GM12878 (cell line): ENCODE measurements at regions not wholly inside any gene's neighbourhood (a gene's known extent, or its start where the extent isn't known, plus 50 kb on each side); places are given as distances from the start of the nearest gene placed in this dataset.

Experiments
- ATAC-seq: fragments of 200-7000 bp; cut with Tn5 transposase; 3 replicates; pipeline ENCODE4 v1.9.1; 2020; ENCODE audit warnings: mild to moderate bottlenecking, moderate library complexity
- BruUV-seq: library from RNA; stranded (reverse); fragments of 400-500 nt; replicated peaks from 2 replicates; lab custom pipeline; 2021; lab: Mats Ljungman, UMichigan
- CTCF ChIA-PET: fragments of 300-600 bp; sonication (Branson Sonifier 250); formaldehyde crosslinking; extraction: SDS; loops from one replicate; lab custom pipeline; 2021; ENCODE audit warnings: inconsistent platforms; lab: Yijun Ruan, JAX
- POLR2A ChIA-PET: fragments of 350-600 bp; formaldehyde crosslinking; extraction: SDS; loops from one replicate; lab custom pipeline; 2021; ENCODE audit warnings: inconsistent platforms; lab: Charles Lee
- RAD21 ChIA-PET: fragments of 300-600 bp; sonication (Branson Sonifier 250); formaldehyde crosslinking; loops from one replicate; lab custom pipeline; 2023; ENCODE audit warnings: antibody characterized with exemption; ENCODE audit not compliant: unreplicated experiment; lab: Charles Lee
- SMC1A ChIA-PET: fragments of 300-600 bp; sonication (Branson Sonifier 250); formaldehyde crosslinking; loops from one replicate; lab custom pipeline; 2023; ENCODE audit not compliant: unreplicated experiment, uncharacterized antibody; lab: Charles Lee
- DNase-seq: peaks from one replicate; pipeline ENCODE4 v3.0.0-alpha.2; 2011; ENCODE audit warnings: low read depth, low spot score
- FAIRE-seq: peaks from 3 replicates; lab custom pipeline; 2011; peaks lifted over from hg19 to GRCh38; lab: Jason Lieb, UNC
- H2AFZ ChIP-seq: 2 replicates; pipeline ENCODE4 v1.6.0; 2011; ENCODE audit warnings: low read depth, low read length, control low read depth; ENCODE audit not compliant: control insufficient read depth
- H3K27ac ChIP-seq: 2 replicates; pipeline ENCODE4 v1.5.1; 2011; ENCODE audit warnings: control low read depth; ENCODE audit not compliant: control insufficient read depth, insufficient read depth
- H3K27me3 ChIP-seq, 2 experiments: replicated peaks in 1 of 2; 2 replicates each; pipeline versions ENCODE4 v1.6.0 to v1.6.1; 2011; ENCODE audit warnings: low read length in 1 of 2; ENCODE audit not compliant: control insufficient read depth in 2 of 2, insufficient read depth in 2 of 2
- H3K36me3 ChIP-seq, 2 experiments: 2 replicates each; pipeline ENCODE4 v1.5.1; 2011; ENCODE audit warnings: low read length in 1 of 2; ENCODE audit not compliant: control insufficient read depth in 2 of 2, insufficient read depth in 2 of 2
- H3K4me1 ChIP-seq: 2 replicates; pipeline ENCODE4 v1.6.1; 2011; ENCODE audit warnings: mild to moderate bottlenecking, low read length, moderate library complexity, mixed read lengths; ENCODE audit not compliant: control insufficient read depth, insufficient read depth
- H3K4me2 ChIP-seq: 2 replicates; pipeline ENCODE4 v1.6.0; 2011; ENCODE audit warnings: control low read depth; ENCODE audit not compliant: control insufficient read depth, insufficient read depth
- H3K4me3 ChIP-seq: fragments of 200-600 bp; sonication (generic); 2 replicates; pipeline ENCODE4 v1.5.1; 2016
- H3K79me2 ChIP-seq: 2 replicates; pipeline ENCODE4 v1.6.0; 2011; ENCODE audit warnings: low read length; ENCODE audit not compliant: control insufficient read depth, insufficient read depth
- H3K9ac ChIP-seq: 2 replicates; pipeline ENCODE4 v1.8.0; 2011; ENCODE audit warnings: low read length, control low read depth, mixed read lengths; ENCODE audit not compliant: control insufficient read depth, insufficient read depth
- H3K9me3 ChIP-seq: replicated peaks from 3 replicates; pipeline ENCODE4 v1.5.1; 2011; ENCODE audit warnings: mild to moderate bottlenecking, low read length; ENCODE audit not compliant: control insufficient read depth, insufficient read depth
- H4K20me1 ChIP-seq: 2 replicates; pipeline ENCODE4 v1.6.0; 2011; ENCODE audit not compliant: control insufficient read depth, insufficient read depth
- BCL11A ChIP-seq: IDR thresholded peaks from 2 replicates; pipeline ENCODE4 v1.6.1; 2011; ENCODE audit warnings: low read depth, low read length
- CBX5 ChIP-seq: sonication (generic); IDR thresholded peaks from 2 replicates; pipeline ENCODE4 v1.6.1; 2016; ENCODE audit warnings: low read depth, moderate library complexity, mild to moderate bottlenecking, inconsistent platforms
- FOXM1 ChIP-seq: IDR thresholded peaks from 2 replicates; pipeline ENCODE4 v1.6.1; 2012; ENCODE audit warnings: low read depth, mild to moderate bottlenecking, inconsistent platforms, low read length, moderate library complexity
- GABPA ChIP-seq: IDR thresholded peaks from 2 replicates; pipeline ENCODE4 v1.6.1; 2014; ENCODE audit warnings: antibody characterized with exemption, low read depth, mild to moderate bottlenecking, inconsistent platforms
- SMC3 ChIP-seq: IDR thresholded peaks from 2 replicates; pipeline ENCODE4 v1.6.1; 2011; ENCODE audit warnings: low read length, improper control_type of control experiment, borderline replicate concordance
- SRF ChIP-seq, 2 experiments: IDR thresholded peaks; 2 replicates each; pipeline ENCODE4 v1.6.1; 2011; ENCODE audit warnings: low read depth in 2 of 2, low read length in 2 of 2, mild to moderate bottlenecking in 1 of 2, moderate library complexity in 1 of 2
- STAT1 ChIP-seq: fragments of 450-650 bp; conservative IDR thresholded peaks from 2 replicates; pipeline ENCODE4 v1.6.1; 2014; ENCODE audit warnings: antibody characterized with exemption, mild to moderate bottlenecking
- TAF1 ChIP-seq: IDR thresholded peaks from 2 replicates; pipeline ENCODE4 v1.6.1; 2011; ENCODE audit warnings: mild to moderate bottlenecking, low read depth, low read length, borderline replicate concordance
- TCF12 ChIP-seq: IDR thresholded peaks from 2 replicates; pipeline ENCODE4 v1.6.1; 2011; ENCODE audit warnings: low read depth, mild to moderate bottlenecking, low read length
- TCF7 ChIP-seq: IDR thresholded peaks from 2 replicates; pipeline ENCODE4 v1.6.1; 2014; ENCODE audit warnings: antibody characterized with exemption, borderline replicate concordance
- ZNF24 ChIP-seq: fragments of 450-650 bp; IDR thresholded peaks from 2 replicates; pipeline ENCODE4 v1.6.1; 2017; ENCODE audit warnings: antibody characterized with exemption, mild to moderate bottlenecking
- WGBS: methylation state at CpG from one replicate; pipeline ENCODE4 v1.1.6; 2016; ENCODE audit warnings: low lambda C conversion rate; ENCODE audit not compliant: insufficient replicate concordance, insufficient coverage; ENCODE audit errors: missing lambda C conversion rate; 5-methylcytosine and 5-hydroxymethylcytosine counted together
- in situ Hi-C: fragments of 300-500 bp; cut with MboI; formaldehyde crosslinking; loops from 9 replicates; pipeline ENCODE4 v1.14.3; 2018; ENCODE audit warnings: mixed read lengths
- intact Hi-C: fragments of 100-400 bp; cut with micrococcal nuclease; formaldehyde crosslinking; loops from one replicate; pipeline ENCODE4 v1.14.2; 2022; ENCODE audit not compliant: unreplicated experiment
- TF ChIP-seq, protein P1 (sequence below): IDR thresholded peaks from 2 replicates; pipeline ENCODE4 v1.6.1; 2012; ENCODE audit warnings: mild to moderate bottlenecking, low read depth, low read length
- TF ChIP-seq, protein P2 (sequence below): fragments of 150-350 bp; IDR thresholded peaks from 2 replicates; pipeline ENCODE4 v1.6.1; 2016; ENCODE audit warnings: low read depth, low read length
- TF ChIP-seq, protein P3 (sequence below): fragments of 150-350 bp; IDR thresholded peaks from 2 replicates; pipeline ENCODE4 v1.6.1; 2014; ENCODE audit warnings: mild to moderate bottlenecking, low read depth, low read length
- TF ChIP-seq, protein P4 (sequence below): IDR thresholded peaks from 2 replicates; pipeline ENCODE4 v1.6.1; 2012; ENCODE audit warnings: low read depth, low read length, improper control_type of control experiment

DNA sequence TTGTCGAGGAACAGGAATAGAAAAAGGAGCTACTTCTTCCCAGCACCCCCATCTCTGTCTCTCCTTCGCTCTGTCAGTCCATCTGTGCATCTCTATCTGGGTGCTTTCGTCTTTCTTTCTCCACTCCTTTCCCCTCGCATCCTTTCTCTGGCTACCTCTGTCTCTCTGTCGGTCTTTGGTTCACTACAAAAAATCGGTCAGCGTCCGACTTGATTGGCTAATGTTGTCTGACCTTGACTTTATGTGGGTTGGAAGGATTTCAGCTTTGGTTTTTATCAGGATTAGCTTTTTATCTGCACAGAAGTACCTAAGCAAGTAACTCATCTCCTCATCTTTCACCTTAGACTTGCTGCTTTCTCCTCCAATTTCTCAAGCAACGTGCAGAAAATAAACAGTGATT lies 575.2 kb upstream of the ZNF462 start:
- H3K4me1 ChIP-seq: no peaks in the 10 kb centered on the region
- FAIRE-seq: no peak
- intact Hi-C loops: loop anchor here (5.0 to 10.0 kb wide), 2 partner anchors 575 to 887 kb away; partner anchors contain the start of gene ZNF462
- no peak for TF ChIP-seq FOXM1
- TF ChIP-seq ZNF24: no peak
- TF ChIP-seq SMC3: no peak
- TF ChIP-seq BCL11A: no peak
- TF ChIP-seq TCF12: no peak
- no peak for TF ChIP-seq SRF (IDR thresholded peaks at IDR 0.05; ENCODE audit: low read depth in 2 of 2, low read length in 2 of 2)
- TF ChIP-seq TAF1: no peak
- TF ChIP-seq, protein P1, sequence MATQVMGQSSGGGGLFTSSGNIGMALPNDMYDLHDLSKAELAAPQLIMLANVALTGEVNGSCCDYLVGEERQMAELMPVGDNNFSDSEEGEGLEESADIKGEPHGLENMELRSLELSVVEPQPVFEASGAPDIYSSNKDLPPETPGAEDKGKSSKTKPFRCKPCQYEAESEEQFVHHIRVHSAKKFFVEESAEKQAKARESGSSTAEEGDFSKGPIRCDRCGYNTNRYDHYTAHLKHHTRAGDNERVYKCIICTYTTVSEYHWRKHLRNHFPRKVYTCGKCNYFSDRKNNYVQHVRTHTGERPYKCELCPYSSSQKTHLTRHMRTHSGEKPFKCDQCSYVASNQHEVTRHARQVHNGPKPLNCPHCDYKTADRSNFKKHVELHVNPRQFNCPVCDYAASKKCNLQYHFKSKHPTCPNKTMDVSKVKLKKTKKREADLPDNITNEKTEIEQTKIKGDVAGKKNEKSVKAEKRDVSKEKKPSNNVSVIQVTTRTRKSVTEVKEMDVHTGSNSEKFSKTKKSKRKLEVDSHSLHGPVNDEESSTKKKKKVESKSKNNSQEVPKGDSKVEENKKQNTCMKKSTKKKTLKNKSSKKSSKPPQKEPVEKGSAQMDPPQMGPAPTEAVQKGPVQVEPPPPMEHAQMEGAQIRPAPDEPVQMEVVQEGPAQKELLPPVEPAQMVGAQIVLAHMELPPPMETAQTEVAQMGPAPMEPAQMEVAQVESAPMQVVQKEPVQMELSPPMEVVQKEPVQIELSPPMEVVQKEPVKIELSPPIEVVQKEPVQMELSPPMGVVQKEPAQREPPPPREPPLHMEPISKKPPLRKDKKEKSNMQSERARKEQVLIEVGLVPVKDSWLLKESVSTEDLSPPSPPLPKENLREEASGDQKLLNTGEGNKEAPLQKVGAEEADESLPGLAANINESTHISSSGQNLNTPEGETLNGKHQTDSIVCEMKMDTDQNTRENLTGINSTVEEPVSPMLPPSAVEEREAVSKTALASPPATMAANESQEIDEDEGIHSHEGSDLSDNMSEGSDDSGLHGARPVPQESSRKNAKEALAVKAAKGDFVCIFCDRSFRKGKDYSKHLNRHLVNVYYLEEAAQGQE: no peak
- no peak for TF ChIP-seq CBX5
- TF ChIP-seq, protein P2, sequence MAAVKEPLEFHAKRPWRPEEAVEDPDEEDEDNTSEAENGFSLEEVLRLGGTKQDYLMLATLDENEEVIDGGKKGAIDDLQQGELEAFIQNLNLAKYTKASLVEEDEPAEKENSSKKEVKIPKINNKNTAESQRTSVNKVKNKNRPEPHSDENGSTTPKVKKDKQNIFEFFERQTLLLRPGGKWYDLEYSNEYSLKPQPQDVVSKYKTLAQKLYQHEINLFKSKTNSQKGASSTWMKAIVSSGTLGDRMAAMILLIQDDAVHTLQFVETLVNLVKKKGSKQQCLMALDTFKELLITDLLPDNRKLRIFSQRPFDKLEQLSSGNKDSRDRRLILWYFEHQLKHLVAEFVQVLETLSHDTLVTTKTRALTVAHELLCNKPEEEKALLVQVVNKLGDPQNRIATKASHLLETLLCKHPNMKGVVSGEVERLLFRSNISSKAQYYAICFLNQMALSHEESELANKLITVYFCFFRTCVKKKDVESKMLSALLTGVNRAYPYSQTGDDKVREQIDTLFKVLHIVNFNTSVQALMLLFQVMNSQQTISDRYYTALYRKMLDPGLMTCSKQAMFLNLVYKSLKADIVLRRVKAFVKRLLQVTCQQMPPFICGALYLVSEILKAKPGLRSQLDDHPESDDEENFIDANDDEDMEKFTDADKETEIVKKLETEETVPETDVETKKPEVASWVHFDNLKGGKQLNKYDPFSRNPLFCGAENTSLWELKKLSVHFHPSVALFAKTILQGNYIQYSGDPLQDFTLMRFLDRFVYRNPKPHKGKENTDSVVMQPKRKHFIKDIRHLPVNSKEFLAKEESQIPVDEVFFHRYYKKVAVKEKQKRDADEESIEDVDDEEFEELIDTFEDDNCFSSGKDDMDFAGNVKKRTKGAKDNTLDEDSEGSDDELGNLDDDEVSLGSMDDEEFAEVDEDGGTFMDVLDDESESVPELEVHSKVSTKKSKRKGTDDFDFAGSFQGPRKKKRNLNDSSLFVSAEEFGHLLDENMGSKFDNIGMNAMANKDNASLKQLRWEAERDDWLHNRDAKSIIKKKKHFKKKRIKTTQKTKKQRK: no peak
- TF ChIP-seq, protein P3, sequence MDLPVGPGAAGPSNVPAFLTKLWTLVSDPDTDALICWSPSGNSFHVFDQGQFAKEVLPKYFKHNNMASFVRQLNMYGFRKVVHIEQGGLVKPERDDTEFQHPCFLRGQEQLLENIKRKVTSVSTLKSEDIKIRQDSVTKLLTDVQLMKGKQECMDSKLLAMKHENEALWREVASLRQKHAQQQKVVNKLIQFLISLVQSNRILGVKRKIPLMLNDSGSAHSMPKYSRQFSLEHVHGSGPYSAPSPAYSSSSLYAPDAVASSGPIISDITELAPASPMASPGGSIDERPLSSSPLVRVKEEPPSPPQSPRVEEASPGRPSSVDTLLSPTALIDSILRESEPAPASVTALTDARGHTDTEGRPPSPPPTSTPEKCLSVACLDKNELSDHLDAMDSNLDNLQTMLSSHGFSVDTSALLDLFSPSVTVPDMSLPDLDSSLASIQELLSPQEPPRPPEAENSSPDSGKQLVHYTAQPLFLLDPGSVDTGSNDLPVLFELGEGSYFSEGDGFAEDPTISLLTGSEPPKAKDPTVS: no peak
- TF ChIP-seq GABPA: no peak
- TF ChIP-seq, protein P4, sequence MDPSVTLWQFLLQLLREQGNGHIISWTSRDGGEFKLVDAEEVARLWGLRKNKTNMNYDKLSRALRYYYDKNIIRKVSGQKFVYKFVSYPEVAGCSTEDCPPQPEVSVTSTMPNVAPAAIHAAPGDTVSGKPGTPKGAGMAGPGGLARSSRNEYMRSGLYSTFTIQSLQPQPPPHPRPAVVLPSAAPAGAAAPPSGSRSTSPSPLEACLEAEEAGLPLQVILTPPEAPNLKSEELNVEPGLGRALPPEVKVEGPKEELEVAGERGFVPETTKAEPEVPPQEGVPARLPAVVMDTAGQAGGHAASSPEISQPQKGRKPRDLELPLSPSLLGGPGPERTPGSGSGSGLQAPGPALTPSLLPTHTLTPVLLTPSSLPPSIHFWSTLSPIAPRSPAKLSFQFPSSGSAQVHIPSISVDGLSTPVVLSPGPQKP: no peak
- TF ChIP-seq STAT1: no peak
- no peak for TF ChIP-seq TCF7

More for the DNA sequence above, 575.2 kb upstream of the ZNF462 start:
- no peaks in the 10 kb centered on the region for H3K9me3 ChIP-seq
- SMC1A ChIA-PET: interaction anchor here (1.2 kb wide), 1 partner anchor 58 kb away, joined by 4 read pairs; no protein-coding TSS in a partner anchor
- H3K36me3 ChIP-seq: no peaks in the 10 kb centered on the region
- CTCF ChIA-PET: interaction anchor here (0.9 to 2.9 kb wide), 2 partner anchors 12 to 576 kb away, joined by 3 to 11 read pairs; no protein-coding TSS in a partner anchor
- no peak overlapping the region for H3K4me3 ChIP-seq
- no peaks in the 10 kb centered on the region for H4K20me1 ChIP-seq
- H3K4me2 ChIP-seq: no peak overlapping the region
- H3K27me3 ChIP-seq: no peaks in the 10 kb centered on the region
- no peak overlapping the region for H3K9ac ChIP-seq
- ATAC-seq: no peak
- 12% methylated on average over 9 of the region's 9 CpGs for WGBS
- POLR2A ChIA-PET: interaction anchor here (0.7 kb wide), 1 partner anchor 303 kb away, joined by 3 read pairs; no protein-coding TSS in a partner anchor
- no TSS peak for BruUV-seq
- in situ Hi-C loops: no loop called here
- H3K27ac ChIP-seq: no peak overlapping the region
- RAD21 ChIA-PET: interaction anchor here (1.0 to 1.3 kb wide), 3 partner anchors 18 to 566 kb away, joined by 3 to 4 read pairs (median 3); no protein-coding TSS in a partner anchor
- no peak overlapping the region for H2AFZ ChIP-seq
- no peaks in the 10 kb centered on the region for H3K79me2 ChIP-seq
- no peak for DNase-seq
